ENCODE measurements at regions not wholly inside any gene's neighbourhood (a gene's known extent, or its start where the extent isn't known, plus 50 kb on each side); places are given as distances from the start of the nearest gene placed in this dataset.

- TF ChIP-seq CTCF (IDR thresholded peaks at IDR 0.05), result no peak
- TF ChIP-seq EP300 (IDR thresholded peaks at IDR 0.05; ENCODE audit: low read depth), result no peak
- no peak for TF ChIP-seq POLR2AphosphoS5 (IDR thresholded peaks at IDR 0.05)
- TF ChIP-seq POLR2A (IDR thresholded peaks at IDR 0.05), result no peak
- in situ Hi-C loops (cut with MboI; ENCODE audit: low pct_ligation_motif_present in 1 of 4, low pct_unique_long_range_greater_than_20kb in 1 of 4, low sequenced_read_pairs in 3 of 4) (loop anchor here in 1 of 4 donors (25.0 kb wide), 1 partner anchor 546 kb away; no protein-coding TSS in a partner anchor), intact Hi-C loops (cut with DNase I; ENCODE audit: low total_unique reads) (no loop called here)
- DNase-seq, result no peak
- no peak overlapping the region for H3K4me3 ChIP-seq
- H3K27ac ChIP-seq, result no peak overlapping the region
- 42 to 63% methylated on average over 5 to 8 of the region's 8 CpGs for WGBS, 2 donors (ENCODE audit: low coverage in 1 of 2)
- no peaks in the 10 kb centered on the region for H3K9me3 ChIP-seq
- no peaks in the 10 kb centered on the region for H3K4me1 ChIP-seq
- H3K27me3 ChIP-seq, result peaks cover 12% of the 10 kb centered on the region
- no peaks in the 10 kb centered on the region for H3K36me3 ChIP-seq
Observed at GRCh38 chr17:73982871-73983270, 220.6 kb upstream of the RPL38 start.

- in situ Hi-C loops (cut with MboI; ENCODE audit: low pct_ligation_motif_present in 1 of 4, low pct_unique_long_range_greater_than_20kb in 1 of 4, low sequenced_read_pairs in 3 of 4), result loop anchor here in 1 of 4 donors (25.0 kb wide), 1 partner anchor 547 kb away; no protein-coding TSS in a partner anchor
- peaks cover 3% of the 10 kb centered on the region for H3K27me3 ChIP-seq
- H3K4me3 ChIP-seq, result no peak overlapping the region
- 82 to 90% methylated on average over 2 to 16 of the region's 16 CpGs for WGBS, 2 donors (ENCODE audit: low coverage in 1 of 2)
- H3K9me3 ChIP-seq, result no peaks in the 10 kb centered on the region
- intact Hi-C loops (cut with DNase I; ENCODE audit: low total_unique reads), result no loop called here
- DNase-seq, result no peak
- H3K27ac ChIP-seq, result no peak overlapping the region
- TF ChIP-seq CTCF (IDR thresholded peaks at IDR 0.05), result no peak
- TF ChIP-seq EP300 (IDR thresholded peaks at IDR 0.05; ENCODE audit: low read depth), result no peak
- no peak for TF ChIP-seq POLR2AphosphoS5 (IDR thresholded peaks at IDR 0.05)
- no peak for TF ChIP-seq POLR2A (IDR thresholded peaks at IDR 0.05)
- H3K4me1 ChIP-seq, result no peaks in the 10 kb centered on the region
- H3K36me3 ChIP-seq, result no peaks in the 10 kb centered on the region
Observed at GRCh38 chr17:73983621-73984400, 219.7 kb upstream of the RPL38 start.

- TF ChIP-seq CTCF (IDR thresholded peaks at IDR 0.05), result no peak
- no peak for TF ChIP-seq POLR2A (IDR thresholded peaks at IDR 0.05)
- no peak for TF ChIP-seq POLR2AphosphoS5 (IDR thresholded peaks at IDR 0.05)
- no peak for TF ChIP-seq EP300 (IDR thresholded peaks at IDR 0.05; ENCODE audit: low read depth)
- no peak overlapping the region for H3K27ac ChIP-seq
- intact Hi-C loops (cut with DNase I; ENCODE audit: low total_unique reads) (no loop called here), in situ Hi-C loops (cut with MboI; ENCODE audit: low pct_ligation_motif_present in 1 of 4, low pct_unique_long_range_greater_than_20kb in 1 of 4, low sequenced_read_pairs in 3 of 4) (loop anchor here in 1 of 4 donors (25.0 kb wide), 1 partner anchor 548 kb away; no protein-coding TSS in a partner anchor)
- 40 to 50% methylated on average over 2 to 5 of the region's 5 CpGs for WGBS, 2 donors (ENCODE audit: low coverage in 1 of 2)
- H3K4me1 ChIP-seq, result no peaks in the 10 kb centered on the region
- H3K27me3 ChIP-seq, result no peaks in the 10 kb centered on the region
- no peaks in the 10 kb centered on the region for H3K9me3 ChIP-seq
- no peak for DNase-seq
- H3K4me3 ChIP-seq, result no peak overlapping the region
- H3K36me3 ChIP-seq, result no peaks in the 10 kb centered on the region
Observed at GRCh38 chr17:73984941-73985340, 218.5 kb upstream of the RPL38 start.

- no peaks in the 10 kb centered on the region for H3K4me1 ChIP-seq
- TF ChIP-seq POLR2AphosphoS5 (IDR thresholded peaks at IDR 0.05) (no peak), EP300 (IDR thresholded peaks at IDR 0.05; ENCODE audit: low read depth) (no peak), CTCF (IDR thresholded peaks at IDR 0.05) (no peak), POLR2A (IDR thresholded peaks at IDR 0.05) (no peak)
- no peak overlapping the region for H3K27ac ChIP-seq
- no peaks in the 10 kb centered on the region for H3K36me3 ChIP-seq
- H3K27me3 ChIP-seq, result no peaks in the 10 kb centered on the region
- WGBS, 2 donors (ENCODE audit: low coverage in 1 of 2), result 90% methylated on average over 11 of the region's 11 CpGs; no CpG with 5 or more reads in 1 of the 2 donors
- H3K4me3 ChIP-seq, result no peak overlapping the region
- no peaks in the 10 kb centered on the region for H3K9me3 ChIP-seq
- DNase-seq, result no peak
- in situ Hi-C loops (cut with MboI; ENCODE audit: low pct_ligation_motif_present in 1 of 4, low pct_unique_long_range_greater_than_20kb in 1 of 4, low sequenced_read_pairs in 3 of 4), result loop anchor here in 1 of 4 donors (25.0 kb wide), 1 partner anchor 548 kb away; no protein-coding TSS in a partner anchor
- intact Hi-C loops (cut with DNase I; ENCODE audit: low total_unique reads), result no loop called here
Observed at GRCh38 chr17:73985466-73986015, 217.9 kb upstream of the RPL38 start.

All from transverse colon (tissue), 4 donors.